ENCODE measurements at regions not wholly inside any gene's neighbourhood (a gene's known extent, or its start where the extent isn't known, plus 50 kb on each side); places are given as distances from the start of the nearest gene placed in this dataset.

DNA sequence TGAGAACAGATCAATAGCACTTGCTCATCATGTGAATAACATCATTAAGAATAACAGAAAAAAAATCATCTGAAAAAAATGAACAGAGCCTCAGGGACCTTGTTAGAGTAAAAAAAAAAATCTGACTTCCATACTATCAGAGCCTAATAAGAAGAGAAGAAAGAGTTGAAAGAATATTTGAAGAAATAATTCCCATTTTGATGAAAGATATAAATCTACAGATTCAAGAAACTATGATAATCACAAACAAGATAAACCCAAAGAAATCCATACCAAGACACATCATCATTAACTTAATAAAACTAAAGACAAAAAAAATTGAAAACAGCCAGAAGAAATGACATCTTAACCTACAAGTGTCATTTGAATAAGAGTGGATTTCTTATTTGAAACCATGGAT is 134.4 kb downstream of the BMS1 start:
- no peak for TF ChIP-seq CTCF (conservative IDR thresholded peaks at IDR 0.05)
- H3K23me2 ChIP-seq (ENCODE audit: insufficient read length, low read depth, low read length, poor library complexity, severe bottlenecking): no peaks in the 10 kb centered on the region
- H3T11ph ChIP-seq (ENCODE audit: low read length): no peak overlapping the region
- H4K20me1 ChIP-seq (ENCODE audit: control insufficient read depth, insufficient read depth, insufficient read length): no peaks in the 10 kb centered on the region
- no peak overlapping the region for H3K27ac ChIP-seq (ENCODE audit: insufficient read length, low read depth, low read length)
- H2BK20ac ChIP-seq (ENCODE audit: low read depth, low read length, poor library complexity, severe bottlenecking): no peak overlapping the region
- no peaks in the 10 kb centered on the region for H3K27me3 ChIP-seq (ENCODE audit: insufficient read depth, low read length)
- H3K4ac ChIP-seq (ENCODE audit: low read depth, low read length): no peak overlapping the region
- H3K4me2 ChIP-seq (ENCODE audit: insufficient read depth, insufficient read length, low read length): no peak overlapping the region
- H3K56ac ChIP-seq (ENCODE audit: insufficient read length, low read depth, low read length): no peak overlapping the region
- no peaks in the 10 kb centered on the region for H3K4me1 ChIP-seq (ENCODE audit: insufficient read depth, low read length)
- no peak for DNase-seq
- H3K14ac ChIP-seq (ENCODE audit: insufficient read depth, low read length): no peak overlapping the region
- H3K79me1 ChIP-seq (ENCODE audit: insufficient read depth, low read depth, low read length, poor library complexity, severe bottlenecking): no peaks in the 10 kb centered on the region
- H3K9me3 Mint-ChIP-seq: peaks cover 22 to 40% of the 10 kb centered on the region in 2 experiments
- no peak overlapping the region for H3K4me3 Mint-ChIP-seq
- no peak overlapping the region for H2BK5ac ChIP-seq (ENCODE audit: insufficient read length, low read length)
- H3K9me3 ChIP-seq (ENCODE audit: control insufficient read depth, low read depth, low read length): no peaks in the 10 kb centered on the region
- H3K9ac ChIP-seq (ENCODE audit: extremely low read depth, insufficient read length, low read length): no peak overlapping the region
- no peak overlapping the region for H3K27ac Mint-ChIP-seq
- no peak overlapping the region for H2BK120ac ChIP-seq (ENCODE audit: low read depth, low read length, poor library complexity, severe bottlenecking)
- no peak overlapping the region for H2BK12ac ChIP-seq (ENCODE audit: insufficient read length, low read depth, low read length)
- H3K18ac ChIP-seq (ENCODE audit: insufficient read length, low read depth, low read length): no peak overlapping the region
- H3K4me1 Mint-ChIP-seq: no peaks in the 10 kb centered on the region
- no peak overlapping the region for H3K23ac ChIP-seq (ENCODE audit: insufficient read length, low read depth, low read length)
- H3K36me3 Mint-ChIP-seq (ENCODE audit: insufficient read depth in 1 of 3, low read depth in 3 of 3): peaks cover 0 to 12% (median 11%) of the 10 kb centered on the region in 3 experiments; a peak in 5 of 7 replicates
- H2AK5ac ChIP-seq (ENCODE audit: insufficient read length, low read length): no peak overlapping the region
- H4K5ac ChIP-seq (ENCODE audit: insufficient read length, low read depth, low read length): no peak overlapping the region
- no peak overlapping the region for H4K8ac ChIP-seq (replicated peaks; ENCODE audit: insufficient read length, low read depth, low read length)
- H2AFZ ChIP-seq (ENCODE audit: low read length): no peak overlapping the region
- peaks cover 8% of the 10 kb centered on the region for H3K27me3 Mint-ChIP-seq (ENCODE audit: low read depth)
- H4K91ac ChIP-seq (ENCODE audit: insufficient read length, low read depth, low read length): no peak overlapping the region
- H3K79me2 ChIP-seq (ENCODE audit: insufficient read depth, low read length): no peaks in the 10 kb centered on the region
- H2BK15ac ChIP-seq (ENCODE audit: low read depth, low read length): no peak overlapping the region

Data from H9 (cell line).